Neuronal stem cell (in vitro differentiated cells): ENCODE measurements at regions not wholly inside any gene's neighbourhood (a gene's known extent, or its start where the extent isn't known, plus 50 kb on each side); places are given as distances from the start of the nearest gene placed in this dataset.

ENCODE experiments used
- DNase-seq: peaks from one replicate; pipeline ENCODE4 v3.0.0-alpha.2; 2013; ENCODE audit warnings: low spot score
- H2AFZ ChIP-seq: one replicate; pipeline ENCODE4 v1.6.1; 2013; ENCODE audit warnings: mild to moderate bottlenecking, low read length, inconsistent platforms
- H2AK5ac ChIP-seq: 2 replicates; pipeline ENCODE4 v1.6.1; 2013; ENCODE audit warnings: low read depth, mild to moderate bottlenecking, inconsistent platforms, low read length, moderate library complexity, mixed read lengths
- H2BK120ac ChIP-seq: 2 replicates; pipeline ENCODE4 v1.6.1; 2013; ENCODE audit warnings: low read depth, mild to moderate bottlenecking, inconsistent platforms, low read length, moderate library complexity, mixed read lengths
- H2BK12ac ChIP-seq: one replicate; pipeline ENCODE4 v1.6.1; 2013; ENCODE audit warnings: low read length, inconsistent platforms
- H2BK15ac ChIP-seq: 2 replicates; pipeline ENCODE4 v1.6.1; 2013; ENCODE audit warnings: mild to moderate bottlenecking, low read length, inconsistent platforms, mixed read lengths
- H2BK5ac ChIP-seq: one replicate; pipeline ENCODE4 v1.6.1; 2013; ENCODE audit warnings: inconsistent platforms, mild to moderate bottlenecking, low read length, moderate library complexity
- H3K14ac ChIP-seq: one replicate; pipeline ENCODE4 v1.6.1; 2013; ENCODE audit warnings: low read length, inconsistent platforms
- H3K18ac ChIP-seq: 2 replicates; pipeline ENCODE4 v1.6.1; 2013; ENCODE audit warnings: low read length, inconsistent platforms
- H3K23ac ChIP-seq: 2 replicates; pipeline ENCODE4 v1.6.1; 2013; ENCODE audit warnings: low read depth, mild to moderate bottlenecking, mixed read lengths, low read length, inconsistent platforms; ENCODE audit not compliant: poor library complexity
- H3K27ac ChIP-seq: replicated peaks from 3 replicates; pipeline ENCODE4 v1.5.1; 2013; ENCODE audit warnings: low read length, inconsistent platforms
- H3K27me3 ChIP-seq, 3 experiments: 2 replicates each; pipeline ENCODE4 v1.6.1; 2013; ENCODE audit warnings: low read length in 3 of 3, mild to moderate bottlenecking in 2 of 3, inconsistent platforms in 1 of 3, low read depth in 1 of 3, mixed read lengths in 1 of 3, moderate library complexity in 1 of 3; ENCODE audit not compliant: control insufficient read depth in 3 of 3, insufficient read depth in 3 of 3
- H3K36me3 ChIP-seq, 2 donors: replicated peaks in 1 of 2; 2 replicates each; pipeline ENCODE4 v1.6.1; 2013; ENCODE audit warnings: low read length in 2 of 2; ENCODE audit not compliant: control insufficient read depth in 2 of 2, insufficient read depth in 2 of 2
- H3K4ac ChIP-seq: 2 replicates; pipeline ENCODE4 v1.6.1; 2013; ENCODE audit warnings: inconsistent platforms, mild to moderate bottlenecking, low read length, moderate library complexity
- H3K4me1 ChIP-seq, 2 donors: 1 replicate in 1 of 2; 2 replicates in 1 of 2; pipeline ENCODE4 v1.6.1; 2013; ENCODE audit warnings: low read length in 2 of 2, low read depth in 1 of 2; ENCODE audit not compliant: control insufficient read depth in 2 of 2, insufficient read depth in 1 of 2
- H3K4me2 ChIP-seq: one replicate; pipeline ENCODE4 v1.6.1; 2013; ENCODE audit warnings: mild to moderate bottlenecking, low read length, inconsistent platforms; ENCODE audit not compliant: insufficient read depth, poor library complexity, severe bottlenecking
- H3K4me3 ChIP-seq, 2 donors: 2 replicates each; pipeline ENCODE4 v1.5.1; 2013; ENCODE audit warnings: low read length in 2 of 2, mild to moderate bottlenecking in 2 of 2, inconsistent platforms in 1 of 2, moderate library complexity in 1 of 2
- H3K79me1 ChIP-seq: one replicate; pipeline ENCODE4 v1.6.1; 2013; ENCODE audit warnings: low read depth, mild to moderate bottlenecking, inconsistent platforms, low read length, moderate library complexity
- H3K9ac ChIP-seq: one replicate; pipeline ENCODE4 v1.6.1; 2013; ENCODE audit warnings: mild to moderate bottlenecking, low read depth, low read length, inconsistent platforms; ENCODE audit not compliant: poor library complexity
- H3K9me3 ChIP-seq, 2 donors: replicated peaks in 1 of 2; 2 replicates each; pipeline versions ENCODE3 to v1.6.1; 2013; ENCODE audit warnings: low read length in 2 of 2, mild to moderate bottlenecking in 2 of 2, inconsistent platforms in 1 of 2, low read depth in 1 of 2, mixed read lengths in 1 of 2, moderate library complexity in 1 of 2; ENCODE audit not compliant: control insufficient read depth in 2 of 2, insufficient read depth in 1 of 2
- H4K8ac ChIP-seq: one replicate; pipeline ENCODE4 v1.6.1; 2013; ENCODE audit warnings: low read depth, mild to moderate bottlenecking, inconsistent platforms, low read length, moderate library complexity
- H4K91ac ChIP-seq: one replicate; pipeline ENCODE4 v1.6.1; 2013; ENCODE audit warnings: low read length, low read depth, mild to moderate bottlenecking, inconsistent platforms; ENCODE audit not compliant: poor library complexity
- whole genome bisulfite sequencing, 2 donors: extraction: QIAGEN DNeasy Blood & Tissue Kit; methylation state at CpG; one replicate each; pipeline ENCODE4 v1.1.7; 2013; ENCODE audit warnings: missing lambda C conversion rate in 2 of 2, mixed read lengths in 1 of 2; ENCODE audit not compliant: insufficient read length in 2 of 2, insufficient replicate concordance in 1 of 2; ENCODE audit errors: extremely low coverage in 2 of 2; 5-methylcytosine and 5-hydroxymethylcytosine counted together

DNA sequence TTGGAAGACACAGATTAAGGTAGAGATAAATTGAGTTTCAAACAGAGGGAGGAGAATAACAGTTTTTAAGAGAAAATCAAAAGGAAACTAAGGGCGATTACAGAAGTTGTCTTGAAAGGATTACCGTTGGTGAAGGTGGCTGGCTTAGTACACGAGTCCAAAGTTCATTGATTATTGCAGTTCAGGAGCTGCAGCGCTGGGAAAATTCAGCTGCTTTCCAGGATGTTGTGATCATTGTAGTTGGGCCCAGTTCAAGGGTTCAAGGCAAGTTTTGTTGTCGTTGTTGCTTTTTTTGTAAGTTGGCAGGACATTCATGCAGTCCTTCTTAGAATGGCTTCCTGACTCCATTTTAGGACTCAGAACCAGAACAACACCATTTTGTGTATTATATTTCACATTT, 461.7 kb downstream of the RAPGEF2 start:
- Histone ChIP-seq H3K79me1 (no peaks in the 10 kb centered on the region), H3K4me3 (no peak overlapping the region), H2AFZ (no peak overlapping the region), H3K27me3 (no peaks in the 10 kb centered on the region), H4K8ac (no peak overlapping the region), H4K91ac (no peak overlapping the region), H3K9me3 (peaks cover 0 to 2% of the 10 kb centered on the region in 2 donors), H2BK15ac (no peak overlapping the region), H3K36me3 (no peaks in the 10 kb centered on the region), H3K4me1 (no peaks in the 10 kb centered on the region), H3K4me2 (no peak overlapping the region), H2AK5ac (no peak overlapping the region), H3K18ac (no peak overlapping the region), H3K23ac (no peak overlapping the region), H2BK5ac (no peak overlapping the region), H3K9ac (no peak overlapping the region), H3K4ac (no peak overlapping the region), H3K14ac (no peak overlapping the region), H2BK12ac (no peak overlapping the region), H2BK120ac (no peak overlapping the region), H3K27ac (no peak overlapping the region)
- no CpG with 5 or more reads among the region's 5 CpGs for WGBS, 2 donors
- no peak for DNase-seq

DNA sequence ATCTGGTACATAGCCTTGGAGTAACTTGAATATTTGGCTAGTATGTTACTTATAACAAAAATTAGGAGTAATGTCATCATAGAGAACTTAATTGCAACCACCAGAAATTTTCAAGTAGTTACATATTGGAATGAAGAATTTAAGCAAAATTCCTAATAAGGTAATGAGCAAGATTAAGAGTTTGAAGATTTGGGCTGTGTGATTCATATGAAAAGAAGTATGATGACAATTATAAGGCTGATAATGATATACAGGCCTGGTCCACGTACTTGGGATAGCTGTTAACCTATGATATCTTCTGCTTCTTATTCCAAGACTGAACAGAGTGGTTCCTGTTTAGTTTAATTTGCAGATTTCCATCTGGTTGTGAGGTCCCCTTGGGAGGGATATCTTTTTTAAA, 463.9 kb downstream of the RAPGEF2 start:
- Histone ChIP-seq H2AFZ (no peak overlapping the region), H3K4me1 (no peaks in the 10 kb centered on the region), H3K4me3 (no peak overlapping the region), H3K14ac (no peak overlapping the region), H3K4me2 (no peak overlapping the region), H3K9ac (no peak overlapping the region), H3K36me3 (no peaks in the 10 kb centered on the region), H3K23ac (no peak overlapping the region), H2BK5ac (no peak overlapping the region), H4K91ac (no peak overlapping the region), H2BK120ac (no peak overlapping the region), H3K27ac (no peak overlapping the region), H3K79me1 (no peaks in the 10 kb centered on the region), H3K18ac (no peak overlapping the region), H2BK12ac (no peak overlapping the region), H2AK5ac (no peak overlapping the region), H3K9me3 (no peaks in the 10 kb centered on the region), H3K27me3 (no peaks in the 10 kb centered on the region), H3K4ac (no peak overlapping the region), H2BK15ac (no peak overlapping the region), H4K8ac (no peak overlapping the region)
- no peak for DNase-seq
- no CpG with 5 or more reads among the region's 1 CpG for WGBS, 2 donors

- Histone ChIP-seq H3K9ac (no peak overlapping the region), H3K36me3 (no peaks in the 10 kb centered on the region)
These were observed 474.4 kb downstream of the RAPGEF2 start for GRCh38 chr4:159577241-159577640.

GRCh38 chr4:159582685-159583084, 479.8 kb downstream of the RAPGEF2 start:
- no peak overlapping the region for H3K27ac ChIP-seq
- no peak overlapping the region for H3K18ac ChIP-seq
- H3K36me3 ChIP-seq, result no peaks in the 10 kb centered on the region
- no peak overlapping the region for H2BK120ac ChIP-seq
- H3K4me1 ChIP-seq, result no peaks in the 10 kb centered on the region
- no peak overlapping the region for H4K8ac ChIP-seq
- no peak overlapping the region for H2BK5ac ChIP-seq
- peaks cover 0 to 10% of the 10 kb centered on the region in 2 donors for H3K9me3 ChIP-seq
- no peak overlapping the region for H2BK15ac ChIP-seq
- no peak overlapping the region for H3K4ac ChIP-seq
- no peaks in the 10 kb centered on the region for H3K27me3 ChIP-seq
- no peaks in the 10 kb centered on the region for H3K79me1 ChIP-seq
- no peak for DNase-seq
- no peak overlapping the region for H2AK5ac ChIP-seq
- no peak overlapping the region for H3K4me2 ChIP-seq
- no peak overlapping the region for H4K91ac ChIP-seq
- no peak overlapping the region for H3K14ac ChIP-seq
- no peak overlapping the region for H2BK12ac ChIP-seq
- no peak overlapping the region for H2AFZ ChIP-seq
- no peak overlapping the region for H3K4me3 ChIP-seq
- no peak overlapping the region for H3K23ac ChIP-seq
- H3K9ac ChIP-seq, result no peak overlapping the region

More at GRCh38 chr4:159577241-159577640, 474.4 kb downstream of the RAPGEF2 start:
- no peak overlapping the region for H3K4ac ChIP-seq
- H4K91ac ChIP-seq, result no peak overlapping the region
- H2BK15ac ChIP-seq, result no peak overlapping the region
- H2BK12ac ChIP-seq, result no peak overlapping the region
- H2BK120ac ChIP-seq, result no peak overlapping the region
- H4K8ac ChIP-seq, result no peak overlapping the region
- no peak overlapping the region for H3K18ac ChIP-seq
- no peak overlapping the region for H3K14ac ChIP-seq
- no peaks in the 10 kb centered on the region for H3K27me3 ChIP-seq
- DNase-seq, result no peak
- H2AK5ac ChIP-seq, result no peak overlapping the region
- H3K9me3 ChIP-seq, result peaks cover 0 to 3% of the 10 kb centered on the region in 2 donors
- H3K79me1 ChIP-seq, result no peaks in the 10 kb centered on the region
- H3K4me2 ChIP-seq, result no peak overlapping the region
- no peak overlapping the region for H2BK5ac ChIP-seq
- H3K4me1 ChIP-seq, result no peaks in the 10 kb centered on the region
- WGBS, 2 donors, result no CpG with 5 or more reads among the region's 2 CpGs
- H3K4me3 ChIP-seq, result no peak overlapping the region
- H2AFZ ChIP-seq, result no peak overlapping the region
- H3K23ac ChIP-seq, result no peak overlapping the region
- no peak overlapping the region for H3K27ac ChIP-seq
